CD4-positive, alpha-beta T cell treated with Interleukin-15 for 4 hours (primary cell): ENCODE measurements at regions not wholly inside any gene's neighbourhood (a gene's known extent, or its start where the extent isn't known, plus 50 kb on each side); places are given as distances from the start of the nearest gene placed in this dataset.
"Not testable (repeated sequence)": the region's sequence is repeated elsewhere in the genome, so short reads cannot be mapped to it uniquely, and the experiment has no call there.

Source experiments
- DNase-seq: peaks from one replicate; pipeline ENCODE4 v3.0.0-alpha.2; 2020; ENCODE audit warnings: low spot score

DNA sequence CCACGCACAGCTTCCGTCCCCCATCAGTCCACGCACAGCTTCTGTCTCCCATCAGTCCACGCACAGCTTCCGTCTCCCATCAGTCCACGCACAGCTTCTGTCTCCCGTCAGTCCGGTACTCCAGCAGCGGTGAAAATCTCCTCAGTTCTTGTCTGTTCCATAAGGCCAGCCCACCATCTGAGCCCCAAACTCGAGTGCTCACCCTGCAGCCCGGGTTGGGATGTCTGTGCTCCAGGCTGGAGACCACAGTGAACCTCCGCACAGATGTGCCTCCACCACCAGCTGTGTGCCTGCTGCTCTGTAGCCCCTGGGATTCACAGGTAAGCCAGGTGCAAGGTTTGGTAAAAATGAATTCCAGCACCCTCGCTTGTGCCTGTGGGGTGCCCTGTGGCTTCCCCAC is 258.6 kb downstream of the NPHP4 start:
- DNase-seq, result no peak

DNA sequence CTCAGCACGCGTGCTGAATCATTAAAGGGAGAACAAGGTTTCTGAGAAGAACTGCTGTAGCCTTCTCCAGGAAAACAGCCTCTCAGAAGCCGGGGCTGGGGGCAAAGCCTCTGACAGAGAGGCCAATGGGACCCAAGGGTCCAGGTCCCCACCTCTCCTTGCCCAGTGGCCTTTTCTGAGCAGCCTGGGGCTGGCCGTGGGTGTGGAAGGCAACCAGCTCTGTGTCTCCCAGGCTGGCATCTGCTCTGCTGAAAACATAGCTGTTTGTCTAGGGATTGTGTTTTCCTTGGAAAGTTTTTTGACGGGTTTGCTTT is 261.2 kb downstream of the NPHP4 start:
- no peak for DNase-seq

DNA sequence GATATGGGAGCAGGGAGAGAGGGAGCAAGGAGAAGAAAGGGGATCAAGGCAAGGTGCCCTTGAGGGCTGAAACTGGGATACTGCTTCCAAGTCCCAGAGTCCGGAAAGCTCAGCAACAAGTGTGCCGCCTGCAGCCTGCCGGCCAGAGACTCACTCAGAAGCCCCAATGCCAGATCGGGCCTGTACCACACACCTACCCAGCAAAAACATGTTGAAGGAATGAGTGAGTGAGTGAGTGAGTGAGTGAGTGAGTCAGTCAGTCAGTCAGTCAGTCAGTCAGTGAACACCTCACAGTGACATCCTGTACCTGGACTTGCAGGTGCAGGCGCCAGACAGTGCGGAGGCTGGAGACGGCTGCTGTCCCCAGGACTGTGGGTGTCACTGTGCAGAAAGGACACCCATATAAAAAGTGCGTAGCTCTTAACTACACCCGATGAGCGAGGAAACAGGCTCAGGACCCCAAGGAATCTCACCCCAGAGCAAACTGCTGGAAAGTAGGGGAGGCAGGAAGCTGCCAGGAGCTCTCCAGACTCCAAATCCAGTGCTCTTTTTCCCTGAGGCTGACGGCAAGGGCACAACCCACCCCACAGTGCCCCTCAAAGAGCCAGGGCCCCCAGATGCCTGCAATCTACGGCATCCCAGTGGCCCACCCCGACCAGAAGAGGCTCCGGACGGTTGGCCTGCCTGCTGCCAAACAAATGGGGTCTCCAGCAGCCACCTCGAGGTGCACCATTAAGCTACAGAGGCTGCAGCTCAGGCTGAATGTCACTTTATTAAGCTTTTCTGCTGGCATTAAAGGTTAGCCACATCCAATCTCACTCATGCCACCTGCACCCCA is 261.7 kb downstream of the NPHP4 start:
- no peak for DNase-seq

DNA sequence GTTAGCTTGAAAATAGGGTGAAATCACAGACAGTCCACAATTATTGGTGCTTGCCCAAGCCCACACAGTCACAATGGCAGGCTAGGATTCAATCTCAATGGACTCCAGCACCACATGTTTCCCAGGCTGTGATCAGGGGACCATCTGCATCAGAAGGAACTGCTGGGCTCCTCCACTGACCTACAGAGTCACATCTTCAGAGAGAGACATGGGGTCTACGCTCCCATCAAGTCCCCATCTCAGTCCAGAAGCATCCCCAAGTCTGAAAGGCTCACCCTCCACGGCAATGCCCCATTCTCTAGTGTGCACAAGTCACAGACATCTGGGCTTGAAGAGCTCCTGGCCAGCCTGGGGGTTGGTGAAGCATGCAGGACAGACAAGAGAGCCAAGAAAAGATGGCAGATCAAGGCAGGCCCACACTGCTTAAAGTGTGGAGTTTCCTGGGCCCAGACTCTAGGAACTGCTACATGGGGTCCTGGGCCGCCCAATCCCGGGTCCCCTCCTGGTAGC is 262.5 kb downstream of the NPHP4 start:
- no peak for DNase-seq

DNA sequence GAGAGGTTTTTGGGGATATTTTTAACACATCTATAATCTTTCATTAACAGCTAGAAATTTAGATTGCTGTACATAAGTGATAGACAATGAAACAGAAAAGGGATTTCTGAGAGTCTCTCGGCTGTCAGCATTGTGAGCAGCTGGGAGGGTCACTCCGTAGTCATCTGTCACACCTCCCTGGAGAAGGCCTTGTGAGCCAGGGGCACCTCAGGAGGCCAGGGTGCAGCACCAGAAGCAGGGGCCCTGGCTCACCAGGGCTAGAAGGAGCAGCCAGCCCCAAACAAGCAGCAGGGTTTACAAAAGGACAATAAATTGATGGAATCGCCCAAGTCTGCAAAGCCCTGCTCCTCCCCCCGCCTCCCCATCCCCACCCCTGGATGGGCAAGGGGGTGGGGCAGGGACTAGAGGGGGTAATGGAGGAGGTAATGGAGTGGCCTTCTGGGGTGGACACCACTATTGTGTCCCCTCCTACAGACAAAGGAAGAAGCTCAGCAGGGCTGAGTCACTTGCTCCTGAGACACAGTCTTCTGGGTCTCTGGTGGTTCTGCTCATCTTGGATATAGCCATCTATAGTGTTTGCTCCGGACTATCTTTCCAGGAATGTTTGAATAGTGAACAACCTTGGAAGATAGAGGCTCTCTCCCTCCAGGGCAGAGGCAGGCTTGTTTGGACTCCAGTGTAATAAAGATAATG is 263.4 kb downstream of the NPHP4 start:
- no peak for DNase-seq

DNA sequence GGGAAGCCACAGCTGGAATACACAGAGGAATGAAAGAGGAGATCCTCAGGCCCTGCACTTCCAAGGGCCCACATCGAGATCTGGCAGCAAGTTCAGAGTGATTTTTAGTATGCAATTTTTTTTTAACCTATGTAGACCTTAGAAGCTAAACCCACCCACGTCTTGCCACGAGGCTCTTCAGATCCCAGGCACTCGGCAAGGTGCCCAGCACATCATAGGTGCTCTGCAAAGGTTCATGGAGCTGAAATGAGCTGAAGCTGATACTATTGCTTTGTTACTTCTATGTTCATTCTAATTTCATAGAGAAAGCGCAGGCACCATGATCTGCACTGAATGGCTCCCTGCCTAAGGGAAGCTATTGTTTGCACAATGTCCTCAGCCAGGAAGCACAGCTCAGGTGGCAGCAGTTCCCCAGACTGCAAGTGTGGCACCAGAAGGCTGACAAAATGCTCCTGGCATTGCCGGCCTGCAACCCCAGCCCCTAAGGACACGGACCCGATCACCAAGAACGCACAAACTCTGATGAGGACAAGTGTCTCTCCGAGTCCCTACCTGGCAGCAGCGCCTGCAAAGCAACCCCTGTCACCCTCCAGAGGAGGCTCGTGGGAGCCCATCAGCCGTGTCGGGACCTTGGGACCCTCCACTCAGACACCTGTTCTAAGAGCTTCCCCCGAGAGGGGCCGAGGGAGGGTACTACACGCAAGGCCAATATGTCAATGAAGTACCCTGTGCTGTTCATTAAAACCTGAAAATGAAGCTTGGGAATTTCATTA is 264.2 kb downstream of the NPHP4 start:
- no peak for DNase-seq

DNA sequence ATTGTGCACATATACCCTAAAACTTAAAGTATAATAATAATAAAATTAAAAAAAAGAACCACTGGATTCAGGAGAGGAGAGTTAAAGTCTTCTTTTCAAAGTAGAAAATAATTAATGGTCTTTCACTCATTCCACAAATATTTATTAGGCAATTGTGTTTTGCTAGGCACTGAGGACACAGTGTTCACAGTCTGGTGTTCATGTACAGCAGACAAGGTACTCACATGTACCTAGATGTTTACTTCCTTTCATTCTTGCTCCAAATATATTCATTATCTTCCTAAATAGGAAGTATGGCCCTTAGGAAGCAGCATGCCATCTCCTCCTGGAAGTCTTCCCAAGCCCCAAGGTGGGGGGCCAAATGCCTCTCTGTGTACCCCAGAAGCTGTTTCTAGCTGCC is 265.0 kb downstream of the NPHP4 start:
- DNase-seq, result no peak

DNA sequence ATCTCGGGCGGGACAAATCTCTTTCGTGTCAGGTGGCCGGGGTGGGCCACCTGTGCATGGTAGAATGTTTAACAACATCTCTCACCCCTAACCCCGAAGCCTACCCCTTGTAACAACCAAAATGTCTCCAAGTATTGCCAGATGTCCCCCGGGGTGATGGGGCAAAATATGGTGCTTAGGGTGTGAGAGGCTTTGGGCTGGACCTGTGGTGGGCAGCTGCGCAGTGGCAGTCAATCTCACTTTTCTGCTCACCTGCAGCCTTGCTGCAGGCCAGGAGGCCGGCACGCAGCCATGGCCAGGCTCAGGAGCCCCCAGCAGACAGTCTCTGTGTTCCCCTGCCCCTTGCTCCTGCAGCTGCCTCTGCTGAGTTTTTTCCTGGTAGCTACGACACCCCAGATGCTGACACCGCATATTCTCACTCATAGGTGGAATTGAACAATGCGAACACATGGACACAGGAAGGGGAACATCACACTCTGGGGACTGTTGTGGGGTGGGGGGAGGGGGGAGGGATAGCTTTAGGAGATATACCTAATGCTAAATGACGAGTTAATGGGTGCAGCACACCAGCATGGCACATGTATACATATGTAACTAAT is 265.5 kb downstream of the NPHP4 start:
- DNase-seq, result not testable (repeated sequence)

DNA sequence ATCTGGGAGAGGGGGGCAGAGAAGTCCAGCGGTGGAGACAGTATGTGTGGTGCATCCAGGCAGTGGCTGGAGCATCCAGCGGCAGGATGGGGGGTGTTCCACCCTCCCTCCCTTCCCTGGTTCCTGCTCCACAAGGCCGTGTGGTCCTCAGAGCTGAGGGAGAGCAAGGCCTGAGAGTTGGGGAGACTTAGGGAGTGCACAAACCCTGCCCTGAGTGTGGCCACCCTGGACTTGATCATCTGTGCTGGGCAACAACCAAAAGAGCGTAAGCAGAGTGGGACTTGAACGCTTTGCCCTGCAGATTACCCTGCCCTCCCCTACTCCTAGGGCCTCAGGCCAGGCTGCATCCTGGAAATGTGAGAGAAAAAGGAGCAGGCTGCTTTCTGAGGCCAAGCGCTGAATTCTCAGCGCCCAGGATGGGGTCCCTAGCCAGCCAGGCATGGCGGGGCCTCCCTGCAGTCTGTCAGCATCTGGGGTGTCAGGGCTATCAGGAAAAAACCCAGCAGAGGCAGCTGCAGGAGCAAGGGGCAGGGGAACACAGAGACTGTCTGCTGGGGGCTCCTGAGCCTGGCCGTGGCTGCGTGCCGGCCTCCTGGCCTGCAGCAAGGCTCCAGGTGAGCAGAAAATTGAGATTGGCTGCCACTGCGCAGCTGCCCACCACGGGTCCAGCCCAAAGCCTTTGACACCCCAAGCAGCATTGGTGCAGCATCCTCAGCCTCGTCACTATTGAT is 266.2 kb downstream of the NPHP4 start:
- DNase-seq, result no peak

DNA sequence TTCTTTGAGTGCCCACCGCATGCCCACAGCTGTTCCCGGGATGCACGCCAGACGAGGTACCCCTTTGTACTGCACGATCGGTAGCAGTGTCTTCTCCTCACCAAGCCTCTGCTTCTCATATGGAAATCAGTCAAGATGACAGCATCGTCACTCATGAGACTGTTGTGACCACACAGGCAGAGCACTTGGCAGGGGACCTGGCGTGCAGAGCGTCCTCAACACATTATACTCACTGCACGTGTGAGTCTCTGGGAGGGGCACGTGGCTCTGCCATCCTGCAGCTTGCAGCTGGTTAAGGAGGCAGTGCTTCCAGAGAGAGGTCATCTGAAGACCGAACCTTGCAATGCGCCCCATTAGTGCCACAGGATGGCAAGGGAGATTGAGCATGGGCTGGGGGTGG is 266.8 kb downstream of the NPHP4 start:
- no peak for DNase-seq

DNA sequence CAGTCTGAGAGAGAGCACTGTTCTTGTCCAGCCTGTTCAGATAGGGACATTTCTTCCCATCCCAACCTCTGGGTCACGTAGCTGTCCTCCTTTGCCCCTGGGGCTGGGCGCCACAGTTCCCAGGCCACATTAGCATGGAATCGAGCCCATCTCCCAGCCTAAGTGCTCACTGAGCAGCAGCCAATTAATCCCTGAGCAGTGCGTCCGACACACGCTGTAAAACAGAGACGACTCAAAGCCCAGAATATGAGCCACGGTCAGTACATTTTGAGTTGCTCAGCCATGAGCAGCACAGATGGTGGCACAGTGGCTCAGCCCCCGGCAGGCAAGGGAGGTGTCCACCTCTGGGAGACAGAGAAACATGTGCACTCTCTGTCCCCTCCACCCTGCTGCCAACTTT is 267.4 kb downstream of the NPHP4 start:
- DNase-seq, result no peak

DNA sequence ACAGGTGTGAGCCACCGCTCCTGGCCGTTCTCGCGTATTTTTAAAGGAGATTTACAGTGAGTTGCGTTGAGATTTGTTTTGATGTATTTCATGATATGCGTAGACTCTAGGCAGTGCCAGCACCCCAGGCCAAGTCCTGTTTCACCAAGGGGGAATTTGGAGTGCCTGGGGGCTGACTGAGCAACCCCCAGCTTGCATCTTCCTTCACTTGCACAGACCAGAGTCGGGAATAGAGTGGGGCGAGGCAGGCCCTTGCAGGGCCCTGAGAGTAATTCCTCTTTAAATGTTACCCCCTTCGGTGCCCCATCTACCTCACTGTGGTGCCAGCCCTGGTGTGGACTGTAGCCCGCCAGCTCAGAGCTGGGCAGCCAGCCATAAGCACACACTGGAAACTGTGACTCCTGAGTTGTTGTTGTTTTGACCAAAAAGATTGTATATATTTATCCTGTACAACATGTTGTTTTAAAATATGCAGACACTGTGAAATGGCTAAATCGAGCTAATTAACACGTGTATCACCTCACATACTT is 269.5 kb downstream of the NPHP4 start:
- DNase-seq, result no peak

DNA sequence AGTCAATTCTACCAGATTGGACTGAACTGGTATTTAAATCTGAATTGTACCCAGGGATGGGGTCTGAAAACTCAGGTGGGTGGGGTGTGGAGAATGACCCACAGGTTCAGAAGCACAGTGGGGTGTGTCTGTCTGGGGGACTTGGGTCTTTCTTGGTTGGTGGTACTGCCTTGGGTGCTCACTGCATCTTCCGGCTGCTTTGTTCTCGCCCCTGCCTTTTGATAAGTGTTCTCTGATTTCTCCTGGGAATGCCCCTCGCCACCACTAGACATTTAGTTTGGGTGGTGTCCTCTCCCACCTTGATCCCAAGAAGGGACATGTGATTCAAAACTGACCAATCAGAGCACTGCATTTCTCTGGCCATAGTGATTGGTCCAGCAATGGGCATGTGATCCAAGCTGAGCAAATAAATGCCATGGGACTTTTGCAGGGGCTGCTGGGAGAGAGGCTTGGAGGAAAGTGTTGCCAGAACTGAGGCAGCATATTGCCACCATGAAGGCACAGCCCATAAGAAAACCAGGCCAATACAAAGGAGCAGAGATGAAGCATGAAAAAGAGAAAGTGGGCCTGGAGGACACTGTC is 270.5 kb downstream of the NPHP4 start:
- no peak for DNase-seq

DNA sequence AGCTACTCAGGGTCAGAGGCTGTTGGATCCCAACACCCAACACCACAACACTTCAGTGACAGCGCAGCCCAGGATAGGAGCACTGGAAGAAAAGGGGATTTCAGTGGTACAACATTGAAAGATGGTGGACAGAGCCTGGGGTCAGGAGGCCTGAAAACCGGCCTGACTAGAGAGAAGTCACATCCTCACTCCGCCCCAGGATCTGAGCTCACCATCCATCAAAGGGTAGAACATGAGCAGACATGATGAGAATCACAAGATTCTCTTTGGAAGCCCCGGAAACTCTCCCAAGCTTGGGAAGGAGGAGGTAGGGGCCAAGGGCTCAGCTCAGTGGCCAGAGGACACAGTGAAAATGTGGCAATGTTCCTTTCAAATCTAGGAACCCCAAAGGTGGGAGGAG is 271.3 kb downstream of the NPHP4 start:
- DNase-seq, result no peak

DNA sequence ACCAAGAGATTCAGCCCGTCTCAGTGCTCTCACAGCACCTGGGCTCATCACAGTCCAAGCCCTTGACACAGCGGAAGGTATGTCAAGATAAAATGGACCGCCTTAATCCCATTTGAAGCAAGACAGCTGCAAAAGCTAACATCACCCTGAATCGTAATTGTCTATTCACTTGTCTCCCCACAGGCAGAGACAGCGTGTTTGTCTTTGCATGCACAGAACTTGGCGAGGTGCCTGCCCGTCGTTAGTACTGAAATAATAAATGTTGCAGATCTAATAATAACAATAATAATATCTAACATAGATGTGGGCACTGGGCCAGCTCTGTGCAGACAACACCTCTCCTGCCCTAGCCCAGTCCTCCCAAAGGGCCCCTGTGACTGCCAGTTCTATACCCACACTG is 271.7 kb downstream of the NPHP4 start:
- no peak for DNase-seq

DNA sequence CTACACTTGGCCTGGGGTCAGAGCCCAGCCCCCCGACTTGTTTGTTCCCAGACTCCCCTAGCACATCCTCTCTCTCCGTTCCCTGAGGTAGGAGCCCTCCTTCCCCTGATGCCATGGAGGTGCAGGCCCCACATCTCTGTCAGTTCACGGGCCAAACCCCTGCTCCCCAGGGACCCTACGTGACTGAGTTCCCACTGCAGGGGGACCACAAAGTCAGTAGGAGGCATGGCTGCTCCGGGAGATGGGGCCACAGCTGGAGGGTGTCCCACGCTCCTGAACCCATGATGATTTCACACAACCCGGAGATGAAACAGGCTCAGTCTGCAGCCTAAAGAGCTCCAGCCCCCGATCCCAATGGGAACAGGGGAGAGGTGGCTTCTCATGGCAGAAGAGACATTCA is 272.2 kb downstream of the NPHP4 start:
- no peak for DNase-seq

DNA sequence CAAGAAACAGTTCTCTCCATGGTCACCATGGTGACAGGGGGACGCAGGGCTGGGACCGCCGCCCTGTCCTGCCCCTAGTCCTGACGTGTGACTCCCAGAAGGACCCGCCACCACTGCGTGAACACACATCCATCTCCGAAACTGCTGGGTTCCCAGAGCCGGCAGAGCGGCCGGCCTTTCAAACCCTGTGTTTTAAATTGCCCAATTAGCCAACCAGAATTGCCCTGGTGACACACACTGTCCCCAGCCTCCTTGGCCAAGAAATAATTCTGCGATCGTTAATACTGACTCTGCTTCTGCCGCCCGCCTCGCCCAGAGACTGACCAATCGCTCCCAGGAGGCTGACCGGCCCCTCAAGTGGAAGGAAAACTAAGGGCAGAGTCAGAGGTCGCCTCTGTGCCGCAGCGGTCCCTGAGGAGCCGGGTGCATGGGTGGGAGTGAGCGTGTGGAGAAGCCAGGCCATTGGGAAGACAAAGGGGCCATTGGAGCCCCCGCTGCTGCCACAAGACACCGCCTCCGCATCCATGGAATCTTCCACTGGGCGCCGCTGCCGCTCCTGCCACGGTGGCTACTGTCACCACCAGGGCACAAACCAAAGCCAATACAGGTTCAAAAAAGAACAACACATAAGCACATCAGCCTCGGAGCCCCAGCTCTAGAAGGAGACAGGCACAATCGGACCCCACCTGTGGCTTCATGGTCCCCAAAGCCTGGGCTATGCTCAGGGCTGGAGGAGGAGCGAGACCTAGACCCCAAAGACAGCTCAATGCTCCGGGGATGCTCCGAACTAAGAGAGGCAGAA is 273.2 kb downstream of the NPHP4 start:
- no peak for DNase-seq

DNA sequence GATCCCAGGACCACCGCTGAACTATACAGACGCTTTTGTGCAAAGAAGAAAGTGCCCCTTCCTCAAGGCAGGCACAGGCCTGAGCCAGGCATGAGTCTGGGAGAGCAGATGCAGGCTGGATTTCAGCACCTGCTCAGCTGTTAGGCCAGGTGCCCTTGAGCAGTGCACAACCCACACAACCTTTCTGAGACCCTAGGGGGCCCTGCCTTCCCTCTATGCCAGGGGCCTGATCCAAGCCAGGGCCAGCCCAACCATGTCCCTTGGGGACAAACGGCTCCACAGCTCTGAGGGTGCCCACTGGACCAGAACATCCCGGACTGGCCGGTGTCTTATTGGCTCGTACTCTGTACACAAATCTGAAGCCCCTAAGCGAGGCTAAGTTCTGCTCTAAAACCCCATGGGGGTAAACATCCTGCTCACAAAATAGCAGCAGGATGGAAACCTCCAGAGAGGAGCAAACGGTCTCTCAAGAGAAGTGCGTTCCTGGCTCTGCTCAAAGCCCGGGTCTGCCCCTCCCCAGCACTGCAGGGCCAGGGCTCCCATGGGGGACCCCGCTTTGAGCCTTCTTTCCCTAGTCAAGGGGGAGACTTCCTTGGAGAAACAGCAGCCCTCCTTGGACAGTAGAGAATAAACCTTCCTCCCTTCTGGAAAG is 275.1 kb downstream of the NPHP4 start:
- no peak for DNase-seq

DNA sequence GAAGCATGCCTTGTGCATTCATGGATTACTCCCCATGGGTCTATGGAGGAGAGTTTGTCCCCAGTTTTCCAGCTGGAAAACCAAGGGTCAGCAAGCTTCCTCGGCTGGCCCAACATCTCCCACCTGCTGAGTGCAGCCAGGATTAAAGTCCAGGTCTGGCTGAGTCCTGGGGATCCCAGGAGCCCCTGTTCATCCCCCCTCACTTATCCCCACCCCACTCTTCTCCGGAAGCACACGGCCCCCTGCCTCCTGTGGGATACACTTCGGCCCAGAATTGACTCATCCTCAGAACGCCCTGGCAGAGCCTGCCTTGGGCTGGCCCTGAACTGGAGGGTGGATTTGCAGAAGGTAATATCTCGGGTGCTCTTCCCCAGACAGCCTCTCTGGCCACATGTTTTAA is 276.1 kb downstream of the NPHP4 start:
- DNase-seq, result no peak
